ENCODE measurements at regions not wholly inside any gene's neighbourhood (a gene's known extent, or its start where the extent isn't known, plus 50 kb on each side); places are given as distances from the start of the nearest gene placed in this dataset.

GRCh38 chr17:56045872-56046271 is 107.4 kb upstream of the ANKFN1 start:
- no peaks in the 10 kb centered on the region for H3K36me3 ChIP-seq
- H3K4me1 ChIP-seq: no peaks in the 10 kb centered on the region
- WGBS, 2 donors (ENCODE audit: low coverage in 1 of 2): 21 to 33% methylated on average over 1 to 7 of the region's 9 CpGs
- H3K27me3 ChIP-seq: peaks cover 4% of the 10 kb centered on the region
- TF ChIP-seq CTCF (IDR thresholded peaks at IDR 0.05) (no peak), POLR2AphosphoS5 (IDR thresholded peaks at IDR 0.05) (no peak), EP300 (IDR thresholded peaks at IDR 0.05) (no peak), POLR2A (IDR thresholded peaks at IDR 0.05) (no peak)
- H3K4me3 ChIP-seq: no peak overlapping the region
- ATAC-seq: no peak
- no peak overlapping the region for H3K27ac ChIP-seq
- H3K9me3 ChIP-seq: no peaks in the 10 kb centered on the region

GRCh38 chr17:56047331-56047730 is 105.9 kb upstream of the ANKFN1 start:
- no peak overlapping the region for H3K4me3 ChIP-seq
- no peak for ATAC-seq
- WGBS, 2 donors (ENCODE audit: low coverage in 1 of 2): 20 to 22% methylated on average over 1 to 5 of the region's 5 CpGs
- peaks cover 0 to 4% (median 0%) of the 10 kb centered on the region in 3 donors for H3K9me3 ChIP-seq
- H3K27ac ChIP-seq: no peak overlapping the region
- H3K27me3 ChIP-seq: peaks cover 4% of the 10 kb centered on the region
- no peaks in the 10 kb centered on the region for H3K36me3 ChIP-seq
- TF ChIP-seq CTCF (IDR thresholded peaks at IDR 0.05) (no peak), POLR2A (IDR thresholded peaks at IDR 0.05) (no peak), EP300 (IDR thresholded peaks at IDR 0.05) (no peak), POLR2AphosphoS5 (IDR thresholded peaks at IDR 0.05) (no peak)
- no peaks in the 10 kb centered on the region for H3K4me1 ChIP-seq

GRCh38 chr17:56057869-56058268 is 95.4 kb upstream of the ANKFN1 start:
- TF ChIP-seq POLR2AphosphoS5 (IDR thresholded peaks at IDR 0.05) (no peak), CTCF (IDR thresholded peaks at IDR 0.05) (no peak), POLR2A (IDR thresholded peaks at IDR 0.05) (no peak), EP300 (IDR thresholded peaks at IDR 0.05) (no peak)
- WGBS, 2 donors (ENCODE audit: low coverage in 1 of 2): 85 to 89% methylated on average over 3 of the region's 3 CpGs
- no peak for ATAC-seq

GRCh38 chr17:56064506-56064905 is 88.8 kb upstream of the ANKFN1 start:
- Histone ChIP-seq H3K36me3 (no peaks in the 10 kb centered on the region), H3K9me3 (peaks cover 0 to 28% (median 0%) of the 10 kb centered on the region in 3 donors), H3K4me1 (no peaks in the 10 kb centered on the region), H3K4me3 (no peak overlapping the region), H3K27ac (no peak overlapping the region), H3K27me3 (no peaks in the 10 kb centered on the region)
- TF ChIP-seq POLR2A (IDR thresholded peaks at IDR 0.05) (no peak), CTCF (IDR thresholded peaks at IDR 0.05) (no peak), EP300 (IDR thresholded peaks at IDR 0.05) (no peak), POLR2AphosphoS5 (IDR thresholded peaks at IDR 0.05) (no peak)
- ATAC-seq: no peak
- WGBS, 2 donors (ENCODE audit: low coverage in 1 of 2): 72% methylated on average over 2 of the region's 7 CpGs; no CpG with 5 or more reads in 1 of the 2 donors

More at GRCh38 chr17:56057869-56058268, 95.4 kb upstream of the ANKFN1 start:
- no peak overlapping the region for H3K4me3 ChIP-seq
- H3K9me3 ChIP-seq: peaks cover 0 to 34% (median 0%) of the 10 kb centered on the region in 3 donors
- H3K27me3 ChIP-seq: no peaks in the 10 kb centered on the region
- H3K36me3 ChIP-seq: no peaks in the 10 kb centered on the region
- no peak overlapping the region for H3K27ac ChIP-seq
- no peaks in the 10 kb centered on the region for H3K4me1 ChIP-seq

- peaks cover 0 to 12% (median 0%) of the 10 kb centered on the region in 3 donors for H3K9me3 ChIP-seq
- TF ChIP-seq CTCF (IDR thresholded peaks at IDR 0.05) (no peak), EP300 (IDR thresholded peaks at IDR 0.05) (no peak), POLR2A (IDR thresholded peaks at IDR 0.05) (no peak), POLR2AphosphoS5 (IDR thresholded peaks at IDR 0.05) (no peak)
- no peaks in the 10 kb centered on the region for H3K4me1 ChIP-seq
- no peaks in the 10 kb centered on the region for H3K36me3 ChIP-seq
- ATAC-seq: no peak
- no peak overlapping the region for H3K27ac ChIP-seq
- no peaks in the 10 kb centered on the region for H3K27me3 ChIP-seq
- WGBS, 2 donors (ENCODE audit: low coverage in 1 of 2): 52 to 100% methylated on average over 1 to 4 of the region's 6 CpGs
- H3K4me3 ChIP-seq: no peak overlapping the region
Observed at GRCh38 chr17:56074361-56074890, 78.8 kb upstream of the ANKFN1 start.
